HG03521 (cell line): ENCODE measurements at regions not wholly inside any gene's neighbourhood (a gene's known extent, or its start where the extent isn't known, plus 50 kb on each side); places are given as distances from the start of the nearest gene placed in this dataset.
"Not testable (repeated sequence)": the region's sequence is repeated elsewhere in the genome, so short reads cannot be mapped to it uniquely, and the experiment has no call there.

Experiments used
- ATAC-seq: cut with Tn5 transposase; IDR thresholded peaks from one replicate; pipeline ENCODE4 v1.9.1; 2021; ENCODE audit warnings: mild to moderate bottlenecking, moderate library complexity; ENCODE audit not compliant: unreplicated experiment

GRCh38 chr3:22729981-22730380 lies 473.1 kb upstream of the UBE2E2 start:
- ATAC-seq, result no peak

GRCh38 chr3:22730701-22731100 lies 472.4 kb upstream of the UBE2E2 start:
- no peak for ATAC-seq

DNA sequence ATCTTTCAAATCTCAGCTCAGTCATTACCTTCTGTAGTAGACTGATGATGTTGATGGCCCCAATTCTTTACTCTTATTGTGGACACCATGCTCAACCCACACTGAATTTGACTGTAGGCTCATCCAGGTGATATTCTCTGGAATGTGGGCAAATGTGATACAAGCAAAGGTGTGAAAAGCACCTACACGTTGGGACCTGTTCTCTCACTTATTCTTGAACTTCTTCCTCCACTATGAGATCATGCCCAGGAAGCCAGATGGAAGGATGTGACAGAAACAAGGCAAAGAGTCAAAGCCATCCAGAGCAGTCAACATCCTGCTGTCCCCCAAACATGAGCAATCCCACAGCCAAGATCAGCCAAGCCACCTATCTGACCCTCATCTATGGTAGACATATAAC lies 471.2 kb upstream of the UBE2E2 start:
- ATAC-seq, result no peak

DNA sequence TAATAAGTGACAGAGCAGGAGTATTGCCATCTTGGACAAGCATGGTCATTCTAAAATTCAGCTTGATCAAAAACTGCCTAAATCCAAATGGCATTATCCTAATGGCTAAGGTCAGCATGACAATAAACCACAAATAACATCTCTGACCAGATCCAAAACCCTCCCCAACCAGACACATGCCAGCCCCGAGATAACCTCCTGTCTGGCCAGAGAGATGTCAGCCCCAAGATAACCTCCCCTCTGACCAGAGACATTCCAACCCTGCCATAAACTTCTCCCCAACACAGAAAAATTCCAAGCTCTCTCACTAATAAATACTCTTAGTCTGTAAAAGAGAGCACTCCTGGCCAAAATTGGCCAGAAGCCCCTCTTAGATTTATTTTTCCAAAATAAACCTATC lies 470.5 kb upstream of the UBE2E2 start:
- ATAC-seq, result no peak

GRCh38 chr3:22734207-22734606 lies 468.9 kb upstream of the UBE2E2 start:
- ATAC-seq, result no peak

DNA sequence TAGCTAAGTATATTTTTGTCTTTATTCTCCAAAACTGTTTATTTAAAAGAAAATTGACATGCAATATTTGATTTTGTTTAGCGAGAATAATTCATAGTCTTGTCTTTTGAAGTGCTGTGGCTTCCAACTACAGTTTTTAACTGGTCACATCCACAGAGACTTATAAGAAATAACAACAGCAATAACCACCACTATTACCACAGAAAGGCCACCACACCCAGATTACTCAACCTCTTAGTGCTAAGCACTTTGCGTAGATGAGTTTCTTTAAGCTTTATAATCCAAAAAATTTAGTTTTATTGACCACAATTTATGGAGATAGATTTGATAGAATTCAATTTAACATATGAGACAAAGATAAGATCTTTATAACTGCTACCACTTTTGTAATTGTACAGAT lies 468.4 kb upstream of the UBE2E2 start:
- ATAC-seq, result no peak

DNA sequence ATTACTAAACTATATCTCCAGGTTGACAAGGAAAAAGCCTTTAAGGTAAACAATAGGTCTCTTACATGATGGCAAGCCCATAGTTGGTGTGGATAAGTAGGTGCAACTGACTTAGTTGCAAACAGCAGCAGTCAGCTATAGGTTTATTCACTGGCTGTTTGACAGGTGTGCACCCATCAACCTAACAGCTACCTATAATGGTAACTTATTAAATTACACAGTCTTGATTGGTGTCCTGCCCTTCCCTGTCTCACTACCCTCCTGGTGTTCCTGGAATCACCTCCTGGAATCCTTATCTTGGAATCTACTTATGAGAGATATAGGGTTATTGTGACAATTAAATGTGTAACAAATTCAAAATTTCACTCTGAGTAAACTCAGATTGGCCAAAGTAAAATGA lies 467.8 kb upstream of the UBE2E2 start:
- ATAC-seq, result no peak

DNA sequence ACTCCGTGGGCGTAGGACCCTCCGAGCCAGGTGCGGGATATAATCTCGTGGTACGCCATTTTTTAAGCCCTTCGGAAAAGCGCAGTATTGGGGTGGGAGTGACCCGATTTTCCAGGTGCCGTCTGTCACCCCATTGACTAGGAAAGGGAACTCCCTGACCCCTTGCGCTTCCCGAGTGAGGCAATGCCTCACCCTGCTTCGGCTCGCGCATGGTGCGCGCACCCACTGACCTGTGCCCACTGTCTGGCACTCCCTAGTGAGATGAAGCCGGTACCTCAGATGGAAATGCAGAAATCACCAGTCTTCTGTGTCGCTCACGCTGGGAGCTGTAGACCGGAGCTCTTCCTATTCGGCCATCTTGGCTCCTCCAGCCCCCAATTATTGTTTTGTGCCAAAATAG lies 459.7 kb upstream of the UBE2E2 start:
- ATAC-seq, result not testable (repeated sequence)

DNA sequence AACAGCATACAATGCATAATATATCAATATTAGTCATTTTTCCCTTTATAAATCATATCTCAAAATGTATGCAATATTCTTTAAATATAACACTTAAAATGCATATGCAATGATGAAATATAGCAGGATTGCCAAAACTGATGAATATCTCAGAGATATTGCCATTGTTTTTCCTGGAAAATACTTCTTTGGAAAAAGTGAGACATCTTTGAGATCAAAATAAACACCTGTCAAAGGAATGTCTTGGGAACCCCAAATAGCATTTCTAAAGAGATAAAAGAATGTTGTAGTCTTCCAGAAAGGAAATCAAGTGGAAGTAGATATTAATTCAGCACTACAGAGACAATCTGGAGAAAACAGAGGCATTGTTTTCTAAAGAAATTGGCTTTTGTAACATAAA lies 457.8 kb upstream of the UBE2E2 start:
- ATAC-seq, result no peak

DNA sequence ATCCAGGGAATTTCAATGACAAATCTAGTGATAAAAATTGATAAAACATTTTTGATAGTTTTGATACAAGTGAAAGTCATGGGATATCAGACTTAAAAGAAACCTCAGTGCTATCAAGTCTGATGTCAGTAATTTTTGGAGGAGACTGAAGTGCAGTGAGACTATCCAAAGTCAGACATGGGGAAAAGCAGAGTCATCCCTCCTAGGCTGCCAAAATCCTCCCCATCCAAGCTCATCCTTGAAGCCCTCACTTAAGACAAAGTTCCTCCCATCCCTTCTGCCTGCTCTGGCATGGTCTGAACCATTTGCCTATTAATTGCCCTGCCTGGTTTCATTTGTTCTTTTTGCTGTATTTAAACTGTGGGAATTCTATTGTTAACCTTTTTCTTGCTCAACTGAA lies 456.9 kb upstream of the UBE2E2 start:
- ATAC-seq, result no peak

DNA sequence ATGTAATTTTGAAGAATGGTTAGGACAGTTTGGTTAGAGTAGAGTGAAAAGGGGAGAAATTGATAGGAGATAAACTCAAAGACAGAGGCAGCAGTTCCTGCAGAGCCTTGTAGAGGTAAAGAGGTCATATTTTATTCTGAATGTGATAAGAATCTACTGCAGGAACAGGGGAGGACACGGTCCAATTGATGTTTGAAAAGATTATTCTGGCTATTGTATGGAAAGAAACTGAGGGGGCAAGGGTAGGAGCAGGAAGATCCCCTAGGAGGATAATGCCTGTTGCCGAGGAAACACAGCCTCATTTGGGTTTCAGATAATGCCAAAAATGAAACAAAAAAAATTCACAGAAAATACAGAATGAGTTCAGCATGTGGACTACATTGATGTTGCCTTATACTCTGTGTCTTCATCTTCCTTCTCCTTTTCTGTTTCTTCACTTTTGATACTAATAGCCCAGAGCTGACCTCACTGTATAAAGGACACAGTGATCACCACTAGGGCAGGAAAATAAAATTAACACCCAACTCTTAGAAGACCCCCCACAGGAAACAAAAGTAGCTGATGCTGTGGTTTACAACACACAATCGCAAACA lies 454.6 kb upstream of the UBE2E2 start:
- ATAC-seq, result no peak

GRCh38 chr3:22759636-22760310 lies 443.4 kb upstream of the UBE2E2 start:
- ATAC-seq, result no peak

- no peak for ATAC-seq
These were observed 437.4 kb upstream of the UBE2E2 start for GRCh38 chr3:22765679-22766078.

- no peak for ATAC-seq
These were observed 425.3 kb upstream of the UBE2E2 start for GRCh38 chr3:22777834-22778233.

GRCh38 chr3:22779737-22780136 lies 423.4 kb upstream of the UBE2E2 start:
- no peak for ATAC-seq

GRCh38 chr3:22792533-22792932 lies 410.6 kb upstream of the UBE2E2 start:
- ATAC-seq, result no peak

DNA sequence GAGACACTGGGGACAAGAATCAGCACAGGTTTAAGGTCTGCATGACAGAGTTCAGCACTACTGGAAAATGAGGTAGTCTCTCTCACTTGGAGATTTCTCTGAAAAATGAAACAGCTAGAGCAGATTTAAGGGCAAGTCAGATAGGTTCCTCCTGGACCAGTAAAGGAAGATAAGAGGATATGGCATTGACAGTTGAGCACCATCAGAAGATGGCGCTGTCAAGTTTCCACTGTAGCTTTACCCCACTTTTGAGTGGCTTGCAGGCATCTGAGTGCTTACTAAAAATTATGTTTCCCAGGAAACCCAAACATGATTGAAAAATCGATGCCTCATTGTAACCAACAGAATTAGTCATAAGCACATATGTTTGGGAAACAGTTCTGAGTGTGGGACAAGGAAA lies 407.2 kb upstream of the UBE2E2 start:
- ATAC-seq, result no peak

- ATAC-seq, result no peak
These were observed 404.7 kb upstream of the UBE2E2 start for GRCh38 chr3:22798461-22798860.

- no peak for ATAC-seq
These were observed 383.9 kb upstream of the UBE2E2 start for GRCh38 chr3:22819209-22819608.

DNA sequence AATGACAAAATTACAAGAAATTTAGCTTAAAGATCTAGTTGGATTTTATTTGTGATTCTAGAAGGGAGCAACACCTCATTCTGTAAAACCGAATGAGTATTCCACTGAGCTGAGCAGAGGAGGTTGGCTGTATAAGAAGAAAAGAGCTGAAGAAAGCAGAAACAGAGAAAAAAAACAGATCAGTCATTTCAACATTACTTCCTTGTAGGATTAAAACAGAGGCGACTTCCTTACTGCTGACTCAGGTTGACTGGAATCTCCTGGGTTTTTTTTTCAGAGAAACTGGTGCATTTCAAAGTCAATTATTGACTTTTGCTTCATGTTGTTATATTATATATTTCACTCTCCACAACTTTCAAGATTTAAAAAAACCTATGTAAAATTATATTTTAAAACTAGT lies 368.1 kb upstream of the UBE2E2 start:
- no peak for ATAC-seq

DNA sequence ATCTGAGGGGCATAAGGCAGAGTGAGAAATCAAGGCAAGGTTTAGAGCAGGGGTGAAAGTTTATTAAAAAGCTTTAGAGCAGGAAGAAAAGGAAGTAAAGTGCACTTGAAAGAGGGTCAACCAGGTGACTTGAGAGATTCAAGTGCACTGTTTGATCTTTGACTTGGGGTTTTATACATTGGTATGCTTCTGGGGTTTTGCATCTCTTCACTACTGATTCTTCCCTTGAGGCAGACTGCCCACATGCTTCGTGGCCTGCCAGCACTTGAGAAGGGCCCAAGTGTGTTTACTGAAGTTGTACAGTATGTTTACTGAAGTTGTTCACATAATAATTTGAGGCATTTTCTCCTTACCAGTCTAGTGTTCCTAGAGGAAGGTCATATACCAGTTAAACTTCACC lies 367.0 kb upstream of the UBE2E2 start:
- no peak for ATAC-seq

GRCh38 chr3:22843854-22844253 lies 359.3 kb upstream of the UBE2E2 start:
- no peak for ATAC-seq

GRCh38 chr3:22846566-22846965 lies 356.6 kb upstream of the UBE2E2 start:
- no peak for ATAC-seq
